NT2/D1 (cell line): ENCODE measurements at regions not wholly inside any gene's neighbourhood (a gene's known extent, or its start where the extent isn't known, plus 50 kb on each side); places are given as distances from the start of the nearest gene placed in this dataset.

Source experiments
- DNase-seq: peaks from one replicate; pipeline ENCODE4 v3.0.0-alpha.2; 2011; ENCODE audit warnings: low read depth, low spot score
- H3K27me3 ChIP-seq: 2 replicates; pipeline ENCODE4 v1.6.0; 2011; ENCODE audit warnings: mild to moderate bottlenecking; ENCODE audit not compliant: insufficient read length, insufficient read depth
- H3K36me3 ChIP-seq: 2 replicates; pipeline ENCODE4 v1.6.1; 2011; ENCODE audit warnings: mild to moderate bottlenecking, low read length, mixed read lengths; ENCODE audit not compliant: insufficient read depth, insufficient read length
- H3K4me1 ChIP-seq: 2 replicates; pipeline ENCODE4 v1.5.1; 2011; ENCODE audit not compliant: insufficient read depth, insufficient read length
- H3K4me3 ChIP-seq: 2 replicates; pipeline ENCODE4 v1.5.1; 2011; ENCODE audit warnings: low read depth; ENCODE audit not compliant: insufficient read length
- H3K9ac ChIP-seq: 2 replicates; pipeline ENCODE4 v1.6.0; 2011; ENCODE audit warnings: low read depth; ENCODE audit not compliant: insufficient read length
- H3K9me3 ChIP-seq: 2 replicates; pipeline ENCODE4 v1.5.1; 2011; ENCODE audit warnings: mild to moderate bottlenecking, low read length; ENCODE audit not compliant: insufficient read depth
- SUZ12 ChIP-seq: IDR thresholded peaks from 2 replicates; pipeline ENCODE4 v1.6.1; 2011; ENCODE audit not compliant: insufficient read length, insufficient read depth; ENCODE audit errors: extremely low read depth
- YY1 ChIP-seq: IDR thresholded peaks from 2 replicates; pipeline ENCODE4 v1.6.1; 2011; ENCODE audit not compliant: insufficient read length, insufficient read depth
- ZNF274 ChIP-seq: IDR thresholded peaks from 2 replicates; pipeline ENCODE4 v1.6.1; 2011; ENCODE audit warnings: mild to moderate bottlenecking, low read depth, low read length

DNA sequence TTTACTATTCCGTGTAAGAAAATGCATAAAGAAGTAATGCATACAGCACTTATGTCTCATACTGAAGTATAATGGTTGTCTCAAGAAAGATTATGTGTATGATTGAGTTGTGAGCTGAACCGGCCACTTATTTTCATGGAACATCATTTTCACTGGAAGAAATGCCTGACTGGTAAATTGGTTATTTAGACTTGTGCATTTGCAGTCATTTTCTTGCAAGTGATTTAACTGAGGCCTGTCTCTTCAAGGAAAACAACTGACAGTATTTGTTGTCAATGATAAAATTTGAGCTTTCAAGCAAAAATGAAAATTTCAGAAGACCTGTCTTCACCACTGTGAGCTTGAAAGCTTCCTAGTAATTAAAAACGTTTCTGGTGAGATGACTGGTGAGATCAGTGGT, 62.7 kb upstream of the RPS6KA3 start:
- H3K9me3 ChIP-seq = no peaks in the 10 kb centered on the region
- no peaks in the 10 kb centered on the region for H3K4me1 ChIP-seq
- no peaks in the 10 kb centered on the region for H3K27me3 ChIP-seq
- H3K36me3 ChIP-seq = no peaks in the 10 kb centered on the region
- no peak overlapping the region for H3K9ac ChIP-seq
- no peak for TF ChIP-seq ZNF274
- no peak for TF ChIP-seq SUZ12
- no peak for TF ChIP-seq YY1
- no peak for DNase-seq
- H3K4me3 ChIP-seq = no peak overlapping the region

DNA sequence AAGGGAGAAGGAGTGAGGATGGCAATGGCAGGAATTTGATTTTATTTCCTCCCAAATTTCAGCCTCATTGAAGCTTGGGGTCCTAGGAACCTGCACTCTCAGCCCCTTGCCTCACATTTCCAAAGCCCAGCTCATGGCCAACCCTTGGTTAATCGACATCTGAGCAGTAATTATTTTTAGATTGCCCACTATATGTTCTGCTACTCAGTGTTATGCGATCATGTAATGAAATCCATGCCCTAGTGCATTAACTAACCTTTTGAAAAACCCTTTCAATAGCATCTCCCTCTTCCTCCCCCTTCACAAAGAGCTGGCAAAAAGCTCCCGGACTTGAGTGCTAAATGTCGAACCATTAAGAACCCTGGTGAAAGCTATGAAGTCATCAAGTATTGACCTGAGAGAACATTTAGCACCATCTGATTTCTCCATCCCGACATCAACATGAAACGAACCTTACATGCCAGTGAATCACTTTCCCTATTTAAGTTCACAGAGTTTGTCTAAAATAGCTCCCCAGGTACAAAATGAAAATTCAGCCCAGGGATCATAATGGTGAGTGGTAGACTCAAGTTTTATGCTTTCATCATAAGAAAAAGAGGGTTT, 59.2 kb upstream of the RPS6KA3 start:
- no peak overlapping the region for H3K4me3 ChIP-seq
- no peaks in the 10 kb centered on the region for H3K9me3 ChIP-seq
- TF ChIP-seq ZNF274 = no peak
- DNase-seq = no peak
- H3K27me3 ChIP-seq = no peaks in the 10 kb centered on the region
- no peaks in the 10 kb centered on the region for H3K36me3 ChIP-seq
- H3K9ac ChIP-seq = no peak overlapping the region
- H3K4me1 ChIP-seq = no peaks in the 10 kb centered on the region

DNA sequence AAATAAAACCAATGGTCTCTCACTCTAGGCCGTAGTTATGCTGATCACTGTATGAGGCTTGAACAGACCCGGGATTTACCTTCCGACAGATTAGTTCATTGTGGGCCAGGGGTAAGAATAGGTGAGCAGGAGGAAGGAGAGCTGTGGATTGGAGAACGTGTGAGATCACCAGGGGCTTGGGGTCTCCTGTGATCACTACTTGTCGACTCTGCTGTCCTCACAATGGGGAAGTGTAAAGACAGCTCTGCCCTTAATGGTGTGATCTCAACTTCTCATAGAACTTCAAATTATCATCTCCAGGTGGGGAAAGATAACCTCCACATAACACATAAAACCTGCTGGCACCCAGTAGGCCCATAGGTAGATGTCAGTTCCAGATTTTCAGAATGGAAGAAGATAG, 56.2 kb upstream of the RPS6KA3 start:
- no peaks in the 10 kb centered on the region for H3K9me3 ChIP-seq
- no peaks in the 10 kb centered on the region for H3K27me3 ChIP-seq
- H3K4me3 ChIP-seq = no peak overlapping the region
- no peaks in the 10 kb centered on the region for H3K36me3 ChIP-seq
- no peak for TF ChIP-seq ZNF274
- TF ChIP-seq SUZ12 = no peak
- no peak for TF ChIP-seq YY1
- no peak for DNase-seq
- no peaks in the 10 kb centered on the region for H3K4me1 ChIP-seq
- H3K9ac ChIP-seq = no peak overlapping the region

DNA sequence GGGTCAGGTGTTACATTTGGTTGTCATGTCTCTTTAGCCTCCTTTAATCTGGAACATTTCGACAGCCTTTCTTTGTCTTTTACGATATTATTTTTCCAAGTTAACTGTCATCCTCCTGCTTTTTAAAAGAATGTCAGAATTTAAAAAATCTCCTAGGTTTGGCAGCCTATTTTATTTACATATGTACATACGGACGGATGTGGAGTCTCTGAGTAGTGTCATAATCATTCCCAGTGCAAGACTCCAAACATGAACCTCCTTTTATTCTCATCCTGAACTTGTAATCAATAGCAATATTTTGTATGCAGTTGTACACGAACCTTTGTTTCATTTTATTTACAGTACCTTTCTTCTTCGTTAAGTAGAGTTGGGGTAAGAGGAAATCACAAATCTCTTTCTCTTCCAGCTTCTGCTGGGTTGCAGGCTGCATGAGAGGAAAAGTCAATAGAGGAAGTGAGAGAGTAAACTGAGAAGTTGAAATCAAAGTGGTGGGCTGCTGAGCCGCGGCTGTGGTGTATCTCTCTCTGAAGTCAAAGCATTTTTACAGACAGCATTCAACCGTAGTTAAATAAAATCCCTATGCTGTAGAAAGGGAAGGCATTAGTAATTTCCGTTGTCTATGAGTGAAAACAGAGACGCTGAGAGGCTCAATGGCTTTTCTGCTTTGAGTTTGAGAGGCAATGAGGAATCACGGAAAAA, 53.9 kb upstream of the RPS6KA3 start:
- Histone ChIP-seq H3K9me3 (no peaks in the 10 kb centered on the region), H3K4me3 (no peak overlapping the region)

DNA sequence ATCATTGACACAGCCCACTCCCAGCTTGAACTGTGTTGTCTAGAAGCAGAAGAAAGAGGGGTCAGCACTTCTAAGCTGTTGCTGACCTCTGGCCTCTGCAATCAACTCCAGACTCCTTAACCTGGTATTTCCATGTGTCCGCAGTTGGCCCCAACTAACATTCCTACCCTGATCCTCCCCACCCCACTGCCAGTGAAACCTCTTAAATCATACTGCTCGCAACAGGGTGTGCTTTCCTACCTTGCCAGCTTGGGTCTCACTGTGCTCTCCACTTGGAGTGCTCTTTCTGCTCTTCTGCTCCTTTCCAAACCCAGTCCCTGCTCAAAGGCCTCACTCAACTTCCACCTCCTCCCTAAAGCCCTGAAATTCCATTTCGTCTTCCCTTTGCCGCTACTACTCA, 52.3 kb upstream of the RPS6KA3 start:
- TF ChIP-seq SUZ12 = no peak
- TF ChIP-seq ZNF274 = no peak
- no peak for TF ChIP-seq YY1
- H3K4me1 ChIP-seq = no peaks in the 10 kb centered on the region

More for the DNA sequence above, 53.9 kb upstream of the RPS6KA3 start:
- TF ChIP-seq SUZ12 (no peak), YY1 (no peak), ZNF274 (no peak)
- no peaks in the 10 kb centered on the region for H3K4me1 ChIP-seq
- H3K27me3 ChIP-seq = no peaks in the 10 kb centered on the region
- no peak overlapping the region for H3K9ac ChIP-seq
- no peaks in the 10 kb centered on the region for H3K36me3 ChIP-seq
- DNase-seq = no peak

DNA sequence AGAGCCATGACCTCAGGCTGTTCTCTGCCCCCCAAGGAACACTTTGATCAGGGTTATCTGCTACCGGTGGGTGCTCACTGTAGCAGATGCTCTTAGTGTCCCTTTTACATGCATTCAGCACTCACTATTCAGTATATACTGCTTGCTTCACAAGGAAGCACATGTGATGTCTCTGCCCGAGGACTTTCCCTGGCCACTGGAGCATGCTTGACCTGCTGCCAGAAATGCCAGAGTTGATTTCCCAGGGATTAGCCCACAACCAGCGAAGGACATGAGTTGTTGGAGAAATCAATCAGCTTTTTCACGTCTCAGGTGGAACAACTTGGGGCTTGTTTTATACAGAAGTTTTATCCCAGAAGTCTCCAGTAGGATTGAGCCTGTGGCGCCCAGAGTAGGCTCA, 51.2 kb upstream of the RPS6KA3 start:
- Histone ChIP-seq H3K36me3 (no peaks in the 10 kb centered on the region), H3K27me3 (no peaks in the 10 kb centered on the region), H3K4me1 (no peaks in the 10 kb centered on the region), H3K9me3 (no peaks in the 10 kb centered on the region), H3K4me3 (no peak overlapping the region), H3K9ac (no peak overlapping the region)
- TF ChIP-seq YY1 = no peak
- no peak for TF ChIP-seq ZNF274
- TF ChIP-seq SUZ12 = no peak
- DNase-seq = no peak

More for the DNA sequence above, 52.3 kb upstream of the RPS6KA3 start:
- Histone ChIP-seq H3K9ac (no peak overlapping the region), H3K36me3 (no peaks in the 10 kb centered on the region), H3K27me3 (no peaks in the 10 kb centered on the region), H3K9me3 (no peaks in the 10 kb centered on the region), H3K4me3 (no peak overlapping the region)
- DNase-seq = no peak
